K562 (cell line): ENCODE measurements at regions not wholly inside any gene's neighbourhood (a gene's known extent, or its start where the extent isn't known, plus 50 kb on each side); places are given as distances from the start of the nearest gene placed in this dataset.

Experiments used
- BHLHE40 ChIP-seq: IDR thresholded peaks from 2 replicates; pipeline ENCODE4 v1.6.1; 2011; ENCODE audit warnings: low read length, improper control_type of control experiment
- GABPB1 ChIP-seq: sonication (generic); formaldehyde crosslinking; IDR thresholded peaks from 2 replicates; pipeline ENCODE4 v1.8.0; 2022; ENCODE audit warnings: mild to moderate bottlenecking, missing genetic modification reagents
- HNRNPK ChIP-seq: fragments of 200-400 bp; formaldehyde crosslinking; IDR thresholded peaks from one replicate; pipeline ENCODE4 v1.6.1; 2018; ENCODE audit warnings: mild to moderate bottlenecking, low read depth, low read length; ENCODE audit not compliant: poor library complexity, severe bottlenecking
- MXD1 ChIP-seq: fragments of 250-450 bp; sonication (Bioruptor Pico); IDR thresholded peaks from 2 replicates; pipeline ENCODE4 v1.8.0; 2021; ENCODE audit warnings: borderline replicate concordance, mild to moderate bottlenecking, moderate library complexity; ENCODE audit not compliant: poor library complexity, severe bottlenecking
- NBN ChIP-seq: fragments of 450-650 bp; IDR thresholded peaks from 2 replicates; pipeline ENCODE4 v1.6.1; 2016; ENCODE audit warnings: low read depth, mild to moderate bottlenecking
- PBX2 ChIP-seq, 2 experiments: IDR thresholded peaks in 1 of 2; conservative IDR thresholded peaks in 1 of 2; 2 replicates each; pipeline ENCODE4 v1.6.1; 2016; ENCODE audit warnings: low read depth in 2 of 2, mild to moderate bottlenecking in 1 of 2, missing compliant biosample characterization in 1 of 2, missing genetic modification characterization in 1 of 2, moderate library complexity in 1 of 2
- POLR2AphosphoS5 ChIP-seq: IDR thresholded peaks from 2 replicates; pipeline ENCODE4 v1.6.1; 2011; ENCODE audit warnings: mild to moderate bottlenecking, low read depth, low read length, moderate library complexity; ENCODE audit not compliant: control insufficient read depth, insufficient read depth
- SMARCE1 ChIP-seq: fragments of 450-650 bp; IDR thresholded peaks from 2 replicates; pipeline ENCODE4 v1.7.1; 2016; ENCODE audit warnings: mild to moderate bottlenecking
- ZNF239 ChIP-seq: fragments of 250-450 bp; sonication (Bioruptor Pico); IDR thresholded peaks from 2 replicates; pipeline ENCODE4 v1.4.0; 2020; ENCODE audit warnings: mild to moderate bottlenecking
- TF ChIP-seq, protein P1 (sequence below), 2 experiments: fragments of 450-650 bp; conservative IDR thresholded peaks; 2 replicates each; pipeline ENCODE4 v1.6.1; 2017; ENCODE audit warnings: mild to moderate bottlenecking in 2 of 2, moderate library complexity in 2 of 2

- no peak for TF ChIP-seq PBX2 (CRISPR knock-in tag; IDR thresholded peaks at IDR 0.05; ENCODE audit: low read depth)
- peak; percentile 82 for TF ChIP-seq PBX2 (tag; conservative IDR thresholded peaks at IDR 0.05; ENCODE audit: low read depth)
- TF ChIP-seq GABPB1 (CRISPR knock-in tag): 0 out of 2 replicates have a peak, but pooled peaks have one; percentile 56
- peak; percentile 95 for TF ChIP-seq SMARCE1
- TF ChIP-seq, protein P1, sequence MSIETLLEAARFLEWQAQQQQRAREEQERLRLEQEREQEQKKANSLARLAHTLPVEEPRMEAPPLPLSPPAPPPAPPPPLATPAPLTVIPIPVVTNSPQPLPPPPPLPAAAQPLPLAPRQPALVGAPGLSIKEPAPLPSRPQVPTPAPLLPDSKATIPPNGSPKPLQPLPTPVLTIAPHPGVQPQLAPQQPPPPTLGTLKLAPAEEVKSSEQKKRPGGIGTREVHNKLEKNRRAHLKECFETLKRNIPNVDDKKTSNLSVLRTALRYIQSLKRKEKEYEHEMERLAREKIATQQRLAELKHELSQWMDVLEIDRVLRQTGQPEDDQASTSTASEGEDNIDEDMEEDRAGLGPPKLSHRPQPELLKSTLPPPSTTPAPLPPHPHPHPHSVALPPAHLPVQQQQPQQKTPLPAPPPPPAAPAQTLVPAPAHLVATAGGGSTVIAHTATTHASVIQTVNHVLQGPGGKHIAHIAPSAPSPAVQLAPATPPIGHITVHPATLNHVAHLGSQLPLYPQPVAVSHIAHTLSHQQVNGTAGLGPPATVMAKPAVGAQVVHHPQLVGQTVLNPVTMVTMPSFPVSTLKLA (conservative IDR thresholded peaks at IDR 0.05): peak in 1 of 2 experiments; percentile 72; a peak in 2 of 4 replicates
- TF ChIP-seq ZNF239 (CRISPR knock-in tag): peak; percentile 6; the same call in 1 of the 2 replicates
- no peak for TF ChIP-seq MXD1 (CRISPR knock-in tag)
- TF ChIP-seq BHLHE40: peak; percentile 94
- no peak for TF ChIP-seq HNRNPK
- TF ChIP-seq POLR2AphosphoS5: peak; percentile 77
- peak; percentile 96 for TF ChIP-seq NBN
Measured at GRCh38 chr2:169415233-169415748, 53.0 kb upstream of the LRP2 start (continued).
